ENCODE measurements at regions not wholly inside any gene's neighbourhood (a gene's known extent, or its start where the extent isn't known, plus 50 kb on each side); places are given as distances from the start of the nearest gene placed in this dataset.
A peak's percentile ranks its signal among the peaks of the same experiment; 100 is the strongest.

- intact Hi-C loops (cut with DNase I; ENCODE audit: low total_unique reads): no loop called here
- H3K4me3 ChIP-seq (ENCODE audit: low read depth, poor library complexity, severe bottlenecking): no peak overlapping the region
- TF ChIP-seq POLR2A (IDR thresholded peaks at IDR 0.05) (no peak), CTCF (IDR thresholded peaks at IDR 0.05) (no peak)
- DNase-seq (ENCODE audit: low spot score in 2 of 2): peak in 1 of 2 donors; percentile 77
- 69 to 77% methylated on average over 21 of the region's 21 CpGs for WGBS, 2 donors
Measured at GRCh38 chr1:22315315-22316078, 136.2 kb upstream of the ZBTB40 start.

- intact Hi-C loops (cut with DNase I; ENCODE audit: low total_unique reads): no loop called here
- DNase-seq (ENCODE audit: low spot score in 2 of 2): peak in 1 of 2 donors; percentile 80
- H3K4me3 ChIP-seq (ENCODE audit: low read depth, poor library complexity, severe bottlenecking): no peak overlapping the region
- 84 to 90% methylated on average over 10 of the region's 10 CpGs for WGBS, 2 donors
- TF ChIP-seq POLR2A (IDR thresholded peaks at IDR 0.05): no peak
Measured at GRCh38 chr1:22317231-22317919, 134.3 kb upstream of the ZBTB40 start.

- 86 to 93% methylated on average over 3 of the region's 3 CpGs for WGBS, 2 donors
- peak in 1 of 2 donors; percentile 56 for DNase-seq (ENCODE audit: low spot score in 2 of 2)
- no peak overlapping the region for H3K4me3 ChIP-seq (ENCODE audit: low read depth, poor library complexity, severe bottlenecking)
- TF ChIP-seq POLR2A (IDR thresholded peaks at IDR 0.05) (no peak), CTCF (IDR thresholded peaks at IDR 0.05) (no peak)
- intact Hi-C loops (cut with DNase I; ENCODE audit: low total_unique reads): no loop called here
Measured at GRCh38 chr1:22317920-22318243, 133.8 kb upstream of the ZBTB40 start.

- DNase-seq (ENCODE audit: low spot score in 2 of 2): peak in 1 of 2 donors; percentile 80
- intact Hi-C loops (cut with DNase I; ENCODE audit: low total_unique reads): no loop called here
- TF ChIP-seq CTCF (IDR thresholded peaks at IDR 0.05) (no peak), POLR2A (IDR thresholded peaks at IDR 0.05) (no peak)
- no peak overlapping the region for H3K4me3 ChIP-seq (ENCODE audit: low read depth, poor library complexity, severe bottlenecking)
- WGBS, 2 donors: 33 to 43% methylated on average over 19 to 24 of the region's 24 CpGs
Measured at GRCh38 chr1:22318279-22318981, 133.2 kb upstream of the ZBTB40 start.

- no peak for TF ChIP-seq CTCF (IDR thresholded peaks at IDR 0.05)
- H3K4me3 ChIP-seq (ENCODE audit: low read depth, poor library complexity, severe bottlenecking): no peak overlapping the region
- DNase-seq (ENCODE audit: low spot score in 2 of 2): no peak
- intact Hi-C loops (cut with DNase I; ENCODE audit: low total_unique reads): no loop called here
- 75 to 81% methylated on average over 5 of the region's 5 CpGs for WGBS, 2 donors
Measured at GRCh38 chr1:22319608-22320007, 132.0 kb upstream of the ZBTB40 start.
